ENCODE measurements at regions not wholly inside any gene's neighbourhood (a gene's known extent, or its start where the extent isn't known, plus 50 kb on each side); places are given as distances from the start of the nearest gene placed in this dataset.

- TF ChIP-seq FOS (IDR thresholded peaks at IDR 0.05; ENCODE audit: borderline replicate concordance, insufficient read depth, low read length) (no peak), JUN (IDR thresholded peaks at IDR 0.05; ENCODE audit: borderline replicate concordance, insufficient read depth, insufficient read length, low read depth) (no peak), EZH2 (IDR thresholded peaks at IDR 0.05; ENCODE audit: borderline replicate concordance, low read depth, low read length, severe bottlenecking) (no peak), POLR2AphosphoS5 (IDR thresholded peaks at IDR 0.05; ENCODE audit: insufficient read depth, low read depth, low read length) (no peak)
- Histone ChIP-seq H4K20me1 (replicated peaks; ENCODE audit: control insufficient read depth, extremely low read depth, insufficient read depth, low read length) (no peaks in the 10 kb centered on the region), H3K4me2 (ENCODE audit: insufficient read depth, low read length) (no peak overlapping the region), H3K36me3 (ENCODE audit: control insufficient read depth in 2 of 2, extremely low read depth in 1 of 2, insufficient read depth in 2 of 2, low read length in 2 of 2) (no peaks in the 10 kb centered on the region), H3K27me3 (ENCODE audit: control insufficient read depth in 2 of 2, insufficient read depth in 2 of 2, low read length in 2 of 2) (no peaks in the 10 kb centered on the region), H3K27ac (ENCODE audit: insufficient read depth, low read depth, low read length) (no peak overlapping the region), H3K79me2 (ENCODE audit: control insufficient read depth, insufficient read depth, low read length) (no peaks in the 10 kb centered on the region), H2AFZ (ENCODE audit: low read depth, low read length) (no peak overlapping the region), H3K9me1 (replicated peaks; ENCODE audit: control insufficient read depth, extremely low read depth, insufficient read depth, low read length) (no peaks in the 10 kb centered on the region), H3K9ac (replicated peaks; ENCODE audit: extremely low read depth, insufficient read depth, low read length) (no peak overlapping the region), H3K4me3 (replicated peaks in 1 of 3; ENCODE audit: insufficient read depth in 1 of 3, low read depth in 1 of 3, low read length in 3 of 3) (no peak overlapping the region), H3K9me3 (replicated peaks; ENCODE audit: control insufficient read depth, insufficient read depth, low read length) (no peaks in the 10 kb centered on the region), H3K4me1 (ENCODE audit: control insufficient read depth, extremely low read depth, insufficient read depth, low read length) (no peaks in the 10 kb centered on the region)
- no peak for DNase-seq (ENCODE audit: low read depth, low spot score)
- intact Hi-C loops (cut with micrococcal nuclease) = no loop called here
- FAIRE-seq = no peak
- ChIA-PET CTCF (interaction anchor here (0.7 kb wide), 1 partner anchor 8 kb away, joined by 5 read pairs; no protein-coding TSS in a partner anchor), POLR2A (no interaction called here)
- dilution Hi-C loops (cut with MboI; ENCODE audit: extremely low pct_ligation_motif_present, low sequenced_read_pairs) = no loop called here
- no TSS peak for BruUV-seq (replicated peaks)
Measured at GRCh38 chr13:76418404-76418803, 467.8 kb downstream of the KCTD12 start.

GRCh38 chr13:76414320-76414719, 471.9 kb downstream of the KCTD12 start:
- no peak overlapping the region for H3K4me2 ChIP-seq (ENCODE audit: insufficient read depth, low read length)
- intact Hi-C loops (cut with micrococcal nuclease) (no loop called here), dilution Hi-C loops (cut with MboI; ENCODE audit: extremely low pct_ligation_motif_present, low sequenced_read_pairs) (no loop called here)
- H3K79me2 ChIP-seq (ENCODE audit: control insufficient read depth, insufficient read depth, low read length) = no peaks in the 10 kb centered on the region
- ChIA-PET POLR2A (no interaction called here), CTCF (no interaction called here)
- H3K36me3 ChIP-seq (ENCODE audit: control insufficient read depth in 2 of 2, extremely low read depth in 1 of 2, insufficient read depth in 2 of 2, low read length in 2 of 2) = no peaks in the 10 kb centered on the region
- FAIRE-seq (no peak), DNase-seq (ENCODE audit: low read depth, low spot score) (no peak)
- H3K27me3 ChIP-seq (ENCODE audit: control insufficient read depth in 2 of 2, insufficient read depth in 2 of 2, low read length in 2 of 2) = no peaks in the 10 kb centered on the region
- no peaks in the 10 kb centered on the region for H3K9me1 ChIP-seq (replicated peaks; ENCODE audit: control insufficient read depth, extremely low read depth, insufficient read depth, low read length)
- no peak overlapping the region for H3K27ac ChIP-seq (ENCODE audit: insufficient read depth, low read depth, low read length)
- no peak overlapping the region for H3K9ac ChIP-seq (replicated peaks; ENCODE audit: extremely low read depth, insufficient read depth, low read length)
- no peak overlapping the region for H2AFZ ChIP-seq (ENCODE audit: low read depth, low read length)
- no TSS peak for BruUV-seq (replicated peaks)
- H4K20me1 ChIP-seq (replicated peaks; ENCODE audit: control insufficient read depth, extremely low read depth, insufficient read depth, low read length) = no peaks in the 10 kb centered on the region
- TF ChIP-seq GATA2 (IDR thresholded peaks at IDR 0.05; ENCODE audit: insufficient read depth, insufficient read length, low read depth, low read length) (no peak), MYC (IDR thresholded peaks at IDR 0.05; ENCODE audit: low read depth, low read length) (no peak), EZH2 (IDR thresholded peaks at IDR 0.05; ENCODE audit: borderline replicate concordance, low read depth, low read length, severe bottlenecking) (no peak), CTCF (IDR thresholded peaks at IDR 0.05; ENCODE audit: extremely low read depth in 1 of 2, insufficient read depth in 1 of 2, low read depth in 1 of 2, low read length in 2 of 2) (no peak), POLR2A (IDR thresholded peaks at IDR 0.05; ENCODE audit: low read depth, low read length) (no peak)
- no peaks in the 10 kb centered on the region for H3K4me1 ChIP-seq (ENCODE audit: control insufficient read depth, extremely low read depth, insufficient read depth, low read length)
- no peaks in the 10 kb centered on the region for H3K9me3 ChIP-seq (replicated peaks; ENCODE audit: control insufficient read depth, insufficient read depth, low read length)
- H3K4me3 ChIP-seq (replicated peaks in 1 of 3; ENCODE audit: insufficient read depth in 1 of 3, low read depth in 1 of 3, low read length in 3 of 3) = no peak overlapping the region

Data from endothelial cell of umbilical vein (primary cell).